KMS-11 (cell line): ENCODE measurements at regions not wholly inside any gene's neighbourhood (a gene's known extent, or its start where the extent isn't known, plus 50 kb on each side); places are given as distances from the start of the nearest gene placed in this dataset.
"Not testable (repeated sequence)": the region's sequence is repeated elsewhere in the genome, so short reads cannot be mapped to it uniquely, and the experiment has no call there.

ENCODE experiments used
- H2AFZ ChIP-seq: fragments of 200-600 bp; sonication (generic); 2 replicates; pipeline ENCODE4 v1.6.1; 2016; ENCODE audit warnings: antibody characterized with exemption, mixed run types, low read depth
- H3K27ac ChIP-seq: fragments of 200-600 bp; sonication (generic); 2 replicates; pipeline ENCODE4 v1.6.1; 2016; ENCODE audit warnings: mild to moderate bottlenecking, mixed run types
- H3K27me3 ChIP-seq: fragments of 200-600 bp; sonication (generic); 2 replicates; pipeline ENCODE4 v1.6.1; 2017; ENCODE audit warnings: mild to moderate bottlenecking, low read depth, mixed run types, moderate library complexity; ENCODE audit not compliant: insufficient read depth
- H3K36me3 ChIP-seq: fragments of 200-600 bp; sonication (generic); 2 replicates; pipeline ENCODE4 v1.6.1; 2017; ENCODE audit warnings: mild to moderate bottlenecking, mixed run types; ENCODE audit not compliant: insufficient read depth
- H3K4me1 ChIP-seq: fragments of 200-600 bp; sonication (generic); 2 replicates; pipeline ENCODE4 v1.6.1; 2016; ENCODE audit warnings: mild to moderate bottlenecking, low read depth, mixed run types; ENCODE audit not compliant: poor library complexity, severe bottlenecking
- H3K4me2 ChIP-seq: fragments of 200-600 bp; sonication (generic); 2 replicates; pipeline ENCODE4 v1.7.0; 2016; ENCODE audit warnings: mild to moderate bottlenecking, mixed run types
- H3K4me3 ChIP-seq: fragments of 200-600 bp; sonication (generic); IDR thresholded peaks from 2 replicates; pipeline ENCODE4 v1.6.1; 2017; ENCODE audit warnings: low read depth, low read length, mixed read lengths; ENCODE audit not compliant: insufficient read depth
- H3K79me2 ChIP-seq: fragments of 200-600 bp; sonication (generic); 2 replicates; pipeline ENCODE4 v1.6.1; 2016; ENCODE audit warnings: low read depth, mixed run types; ENCODE audit not compliant: insufficient read depth
- H3K9ac ChIP-seq: fragments of 200-600 bp; sonication (generic); 2 replicates; pipeline ENCODE4 v1.6.1; 2016; ENCODE audit warnings: mild to moderate bottlenecking, mixed run types
- H4K20me1 ChIP-seq: fragments of 200-600 bp; sonication (generic); 2 replicates; pipeline ENCODE4 v1.6.1; 2016; ENCODE audit warnings: mild to moderate bottlenecking, mixed run types; ENCODE audit not compliant: insufficient read depth
- CTCF ChIP-seq: fragments of 200-600 bp; sonication (generic); conservative IDR thresholded peaks from 2 replicates; pipeline ENCODE4 v1.6.1; 2017; ENCODE audit warnings: low read depth, mild to moderate bottlenecking, antibody characterized with exemption, low read length, moderate library complexity, mixed read lengths

- Histone ChIP-seq H3K36me3 (no peaks in the 10 kb centered on the region), H2AFZ (no peak overlapping the region), H3K4me3 (no peak overlapping the region), H3K9ac (no peak overlapping the region), H4K20me1 (no peaks in the 10 kb centered on the region), H3K27me3 (no peaks in the 10 kb centered on the region), H3K27ac (no peak overlapping the region), H3K4me1 (no peaks in the 10 kb centered on the region), H3K79me2 (no peaks in the 10 kb centered on the region), H3K4me2 (no peak overlapping the region)
- TF ChIP-seq CTCF: no peak
Observed at GRCh38 chr6:27545271-27546046, 72.6 kb upstream of the ZNF184 start.

GRCh38 chr6:27544612-27545260 is 71.8 kb upstream of the ZNF184 start:
- no peak overlapping the region for H3K4me3 ChIP-seq
- TF ChIP-seq CTCF: no peak
- H3K36me3 ChIP-seq: no peaks in the 10 kb centered on the region
- H3K4me1 ChIP-seq: no peaks in the 10 kb centered on the region
- H3K9ac ChIP-seq: no peak overlapping the region
- H2AFZ ChIP-seq: no peak overlapping the region
- H3K79me2 ChIP-seq: no peaks in the 10 kb centered on the region
- no peaks in the 10 kb centered on the region for H3K27me3 ChIP-seq
- H3K4me2 ChIP-seq: no peak overlapping the region
- H3K27ac ChIP-seq: no peak overlapping the region
- H4K20me1 ChIP-seq: no peaks in the 10 kb centered on the region

- H3K4me1 ChIP-seq, H4K20me1 ChIP-seq, H2AFZ ChIP-seq, H3K9ac ChIP-seq, H3K27ac ChIP-seq, H3K27me3 ChIP-seq, H3K4me3 ChIP-seq, H3K79me2 ChIP-seq, H3K36me3 ChIP-seq, H3K4me2 ChIP-seq: not testable (repeated sequence)
Observed at GRCh38 chr6:27544135-27544534, 71.2 kb upstream of the ZNF184 start.

- Histone ChIP-seq H3K36me3 (no peaks in the 10 kb centered on the region), H3K27me3 (no peaks in the 10 kb centered on the region), H3K4me2 (no peak overlapping the region), H3K4me3 (no peak overlapping the region), H3K9ac (no peak overlapping the region), H2AFZ (no peak overlapping the region), H3K27ac (no peak overlapping the region), H4K20me1 (no peaks in the 10 kb centered on the region), H3K4me1 (no peaks in the 10 kb centered on the region), H3K79me2 (no peaks in the 10 kb centered on the region)
- no peak for TF ChIP-seq CTCF
Observed at GRCh38 chr6:27542485-27542884, 69.6 kb upstream of the ZNF184 start.

- Histone ChIP-seq H3K4me3 (no peak overlapping the region), H3K27ac (no peak overlapping the region), H4K20me1 (no peaks in the 10 kb centered on the region), H3K9ac (no peak overlapping the region), H3K79me2 (no peaks in the 10 kb centered on the region), H2AFZ (no peak overlapping the region), H3K36me3 (no peaks in the 10 kb centered on the region), H3K27me3 (no peaks in the 10 kb centered on the region), H3K4me1 (no peaks in the 10 kb centered on the region), H3K4me2 (no peak overlapping the region)
- no peak for TF ChIP-seq CTCF
Observed at GRCh38 chr6:27541933-27542297, 69.0 kb upstream of the ZNF184 start.
